HUES64 (cell line): ENCODE measurements at regions not wholly inside any gene's neighbourhood (a gene's known extent, or its start where the extent isn't known, plus 50 kb on each side); places are given as distances from the start of the nearest gene placed in this dataset.
A peak's percentile ranks its signal among the peaks of the same experiment; 100 is the strongest.
"Not testable (repeated sequence)": the region's sequence is repeated elsewhere in the genome, so short reads cannot be mapped to it uniquely, and the experiment has no call there.

ENCODE experiments used
- H3K27ac ChIP-seq: 2 replicates; pipeline ENCODE4 v1.7.0; 2013; ENCODE audit warnings: low read depth, low read length, inconsistent platforms
- H3K27me3 ChIP-seq: 2 replicates; pipeline ENCODE4 v1.6.1; 2013; ENCODE audit warnings: mild to moderate bottlenecking, low read length; ENCODE audit not compliant: insufficient read depth
- H3K36me3 ChIP-seq: 2 replicates; pipeline ENCODE4 v1.6.1; 2013; ENCODE audit warnings: mild to moderate bottlenecking, low read length; ENCODE audit not compliant: insufficient read depth
- H3K4me1 ChIP-seq: 2 replicates; pipeline ENCODE4 v1.6.1; 2013; ENCODE audit warnings: mild to moderate bottlenecking, low read length, moderate library complexity; ENCODE audit not compliant: insufficient read depth
- H3K4me3 ChIP-seq: 2 replicates; pipeline ENCODE4 v1.5.1; 2013; ENCODE audit warnings: mild to moderate bottlenecking, low read length, moderate library complexity
- H3K9ac ChIP-seq: 2 replicates; pipeline ENCODE4 v1.6.1; 2013; ENCODE audit warnings: mild to moderate bottlenecking, low read depth, low read length
- H3K9me3 ChIP-seq: 2 replicates; pipeline ENCODE4 v1.6.1; 2013; ENCODE audit warnings: low read depth, low read length; ENCODE audit not compliant: insufficient read depth
- WGBS: fragments of 150-250, 120-280 bp; methylation state at CpG from one replicate; pipeline ENCODE4 v1.1.7; 2013; ENCODE audit warnings: missing lambda C conversion rate; 5-methylcytosine and 5-hydroxymethylcytosine counted together

GRCh38 chr10:31134311-31134952 lies 102.8 kb upstream of the ZNF438 start:
- Histone ChIP-seq H3K9me3 (no peaks in the 10 kb centered on the region), H3K9ac (peak overlapping the region; percentile 88), H3K36me3 (no peaks in the 10 kb centered on the region), H3K27ac (peak overlapping the region; percentile 97), H3K4me3 (peak overlapping the region; percentile 50), H3K4me1 (peaks cover 23% of the 10 kb centered on the region), H3K27me3 (no peaks in the 10 kb centered on the region; the same call in 1 of the 2 replicates)
- 9% methylated on average over 23 of the region's 24 CpGs for WGBS

DNA sequence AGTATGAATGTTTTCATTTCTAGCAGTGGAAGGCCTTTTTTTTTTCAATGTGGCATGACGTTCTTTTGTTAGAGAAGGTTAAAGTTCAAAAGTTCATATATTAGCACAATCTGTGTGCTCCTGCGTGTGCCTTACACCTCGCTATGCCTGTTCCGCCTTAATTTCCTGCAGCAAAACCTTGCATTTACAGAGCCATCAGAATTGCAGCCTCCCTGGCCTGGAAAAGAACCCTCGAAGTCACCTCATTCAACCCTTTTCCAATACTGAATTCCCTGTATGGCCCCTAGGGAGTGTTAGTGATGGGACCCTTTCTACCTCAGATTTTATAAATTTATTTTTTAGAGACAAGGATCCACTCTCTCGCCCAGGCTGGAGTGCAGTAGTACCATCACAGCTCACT lies 103.5 kb upstream of the ZNF438 start:
- no peaks in the 10 kb centered on the region for H3K9me3 ChIP-seq
- peaks cover 23% of the 10 kb centered on the region for H3K4me1 ChIP-seq
- H3K4me3 ChIP-seq = no peak overlapping the region
- no peak overlapping the region for H3K9ac ChIP-seq
- H3K27me3 ChIP-seq = no peaks in the 10 kb centered on the region; the same call in 1 of the 2 replicates
- H3K27ac ChIP-seq = no peak overlapping the region
- 87% methylated on average over 6 of the region's 6 CpGs for WGBS
- H3K36me3 ChIP-seq = no peaks in the 10 kb centered on the region

DNA sequence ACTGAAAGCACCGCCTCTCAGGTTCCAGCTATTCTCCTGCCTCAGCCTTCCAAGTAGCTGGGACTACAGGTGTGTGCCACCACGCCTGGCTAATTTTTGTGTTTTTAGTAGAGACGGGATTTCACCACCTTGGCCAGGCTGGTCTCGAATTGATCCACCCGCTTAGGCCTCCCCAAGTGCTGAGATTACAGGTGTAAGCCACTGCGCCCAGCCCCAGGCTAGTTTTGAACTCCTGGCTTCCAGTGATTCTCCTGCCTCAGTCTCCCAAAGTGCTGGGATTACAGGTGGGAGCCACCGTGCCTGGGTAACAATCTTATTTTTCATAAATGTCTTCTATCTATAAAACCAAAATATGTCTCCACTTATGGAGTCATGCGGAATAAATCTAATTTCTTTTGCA lies 104.1 kb upstream of the ZNF438 start:
- not testable (repeated sequence) for H3K9ac ChIP-seq, H3K4me3 ChIP-seq, H3K9me3 ChIP-seq, H3K36me3 ChIP-seq, H3K27ac ChIP-seq, H3K27me3 ChIP-seq
- H3K4me1 ChIP-seq = peaks cover 23% of the 10 kb centered on the region
- WGBS = 97% methylated on average over 8 of the region's 8 CpGs

GRCh38 chr10:31136386-31136785 lies 104.7 kb upstream of the ZNF438 start:
- no peaks in the 10 kb centered on the region for H3K9me3 ChIP-seq
- H3K4me1 ChIP-seq = peaks cover 23% of the 10 kb centered on the region
- no peak overlapping the region for H3K9ac ChIP-seq
- H3K27ac ChIP-seq = no peak overlapping the region
- H3K27me3 ChIP-seq = no peaks in the 10 kb centered on the region; the same call in 1 of the 2 replicates
- H3K36me3 ChIP-seq = no peaks in the 10 kb centered on the region
- no peak overlapping the region for H3K4me3 ChIP-seq
- 83% methylated on average over 4 of the region's 4 CpGs for WGBS

GRCh38 chr10:31136930-31137885 lies 105.5 kb upstream of the ZNF438 start:
- no peak overlapping the region for H3K27ac ChIP-seq
- WGBS = 92% methylated on average over 8 of the region's 9 CpGs
- H3K9me3 ChIP-seq = no peaks in the 10 kb centered on the region
- peaks cover 23% of the 10 kb centered on the region for H3K4me1 ChIP-seq
- H3K36me3 ChIP-seq = no peaks in the 10 kb centered on the region
- no peaks in the 10 kb centered on the region; the same call in 1 of the 2 replicates for H3K27me3 ChIP-seq
- H3K9ac ChIP-seq = no peak overlapping the region
- H3K4me3 ChIP-seq = no peak overlapping the region

DNA sequence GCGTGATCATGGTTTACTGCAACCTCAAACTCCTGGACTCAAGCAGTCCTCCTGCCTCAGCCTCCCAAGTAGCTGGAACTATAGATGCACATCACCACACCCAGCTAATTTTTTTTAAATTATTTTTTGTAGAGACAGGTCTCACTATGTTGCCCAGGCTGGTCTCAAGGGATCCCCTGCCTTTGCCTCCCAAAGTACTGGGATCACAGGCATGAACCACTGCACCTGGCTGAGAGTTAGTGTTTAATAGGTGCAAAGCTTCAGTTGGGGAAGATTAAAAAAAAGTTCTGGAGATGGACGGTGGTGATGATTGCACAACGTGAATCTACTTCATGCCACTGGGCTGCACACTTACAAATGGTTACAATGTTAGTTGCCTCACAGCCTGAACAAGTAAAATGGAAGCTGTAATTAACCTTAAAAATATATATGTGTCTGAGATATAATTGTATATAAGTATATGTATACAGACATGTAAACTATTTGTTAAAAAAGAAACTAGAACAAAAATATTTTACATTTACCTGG lies 106.4 kb upstream of the ZNF438 start:
- Histone ChIP-seq H3K9ac (no peak overlapping the region), H3K9me3 (no peaks in the 10 kb centered on the region), H3K27me3 (no peaks in the 10 kb centered on the region; the same call in 1 of the 2 replicates), H3K36me3 (no peaks in the 10 kb centered on the region), H3K4me1 (peaks cover 17% of the 10 kb centered on the region), H3K27ac (no peak overlapping the region), H3K4me3 (no peak overlapping the region)
- WGBS = 65% methylated on average over 3 of the region's 3 CpGs

- Histone ChIP-seq H3K36me3 (no peaks in the 10 kb centered on the region), H3K9me3 (no peaks in the 10 kb centered on the region), H3K9ac (no peak overlapping the region), H3K27me3 (no peaks in the 10 kb centered on the region), H3K27ac (no peak overlapping the region), H3K4me3 (no peak overlapping the region), H3K4me1 (peaks cover 12% of the 10 kb centered on the region)
- 96% methylated on average over 5 of the region's 6 CpGs for whole genome bisulfite sequencing
Measured at GRCh38 chr10:31139497-31139896, 107.8 kb upstream of the ZNF438 start.

- Histone ChIP-seq H3K9ac (no peak overlapping the region), H3K36me3 (no peaks in the 10 kb centered on the region), H3K4me3 (no peak overlapping the region), H3K27me3 (no peaks in the 10 kb centered on the region), H3K27ac (no peak overlapping the region), H3K9me3 (no peaks in the 10 kb centered on the region), H3K4me1 (peaks cover 3% of the 10 kb centered on the region; the same call in 1 of the 2 replicates)
- WGBS = 98% methylated on average over 1 of the region's 1 CpG
Measured at GRCh38 chr10:31140716-31141115, 109.1 kb upstream of the ZNF438 start.

- H3K9ac ChIP-seq = no peak overlapping the region
- no peaks in the 10 kb centered on the region for H3K9me3 ChIP-seq
- no peaks in the 10 kb centered on the region for H3K36me3 ChIP-seq
- 94% methylated on average over 5 of the region's 5 CpGs for WGBS
- no peaks in the 10 kb centered on the region for H3K27me3 ChIP-seq
- H3K4me1 ChIP-seq = peaks cover 13% of the 10 kb centered on the region; the same call in 1 of the 2 replicates
- no peak overlapping the region for H3K4me3 ChIP-seq
- H3K27ac ChIP-seq = no peak overlapping the region
Measured at GRCh38 chr10:31142026-31142425, 110.4 kb upstream of the ZNF438 start.

- H3K9me3 ChIP-seq = no peaks in the 10 kb centered on the region
- H3K4me1 ChIP-seq = peaks cover 13% of the 10 kb centered on the region; the same call in 1 of the 2 replicates
- H3K27ac ChIP-seq = no peak overlapping the region
- H3K36me3 ChIP-seq = no peaks in the 10 kb centered on the region
- H3K27me3 ChIP-seq = no peaks in the 10 kb centered on the region
- WGBS = 92% methylated on average over 5 of the region's 5 CpGs
- H3K4me3 ChIP-seq = no peak overlapping the region
- H3K9ac ChIP-seq = no peak overlapping the region
Measured at GRCh38 chr10:31143331-31143935, 111.8 kb upstream of the ZNF438 start.

- no peaks in the 10 kb centered on the region for H3K9me3 ChIP-seq
- H3K36me3 ChIP-seq = no peaks in the 10 kb centered on the region
- H3K4me3 ChIP-seq = no peak overlapping the region
- WGBS = 88% methylated on average over 5 of the region's 5 CpGs
- H3K27me3 ChIP-seq = no peaks in the 10 kb centered on the region
- H3K4me1 ChIP-seq = peaks cover 13% of the 10 kb centered on the region; the same call in 1 of the 2 replicates
- H3K27ac ChIP-seq = no peak overlapping the region
- no peak overlapping the region for H3K9ac ChIP-seq
Measured at GRCh38 chr10:31145986-31146385, 114.3 kb upstream of the ZNF438 start.
